ENCODE measurements at regions not wholly inside any gene's neighbourhood (a gene's known extent, or its start where the extent isn't known, plus 50 kb on each side); places are given as distances from the start of the nearest gene placed in this dataset.
"Not testable (repeated sequence)": the region's sequence is repeated elsewhere in the genome, so short reads cannot be mapped to it uniquely, and the experiment has no call there.

GRCh38 chr15:84153655-84154140, 81.9 kb upstream of the GOLGA6L4 start:
- FAIRE-seq: not testable (repeated sequence)

- not testable (repeated sequence) for FAIRE-seq
Observed at GRCh38 chr15:84154314-84154713, 81.3 kb upstream of the GOLGA6L4 start.

- FAIRE-seq: not testable (repeated sequence)
Observed at GRCh38 chr15:84154787-84155186, 80.8 kb upstream of the GOLGA6L4 start.

- not testable (repeated sequence) for FAIRE-seq
Observed at GRCh38 chr15:84155792-84156587, 79.6 kb upstream of the GOLGA6L4 start.

GRCh38 chr15:84156588-84156840, 79.1 kb upstream of the GOLGA6L4 start:
- not testable (repeated sequence) for FAIRE-seq

GRCh38 chr15:84157056-84157632, 78.4 kb upstream of the GOLGA6L4 start:
- FAIRE-seq: not testable (repeated sequence)

- not testable (repeated sequence) for FAIRE-seq
Observed at GRCh38 chr15:84157857-84158256, 77.7 kb upstream of the GOLGA6L4 start.

GRCh38 chr15:84159346-84160269, 76.0 kb upstream of the GOLGA6L4 start:
- FAIRE-seq: not testable (repeated sequence)

- not testable (repeated sequence) for FAIRE-seq
Observed at GRCh38 chr15:84164423-84165292, 70.9 kb upstream of the GOLGA6L4 start.

GRCh38 chr15:84170029-84170428, 65.5 kb upstream of the GOLGA6L4 start:
- not testable (repeated sequence) for FAIRE-seq

- not testable (repeated sequence) for FAIRE-seq
Observed at GRCh38 chr15:84173231-84173610, 62.4 kb upstream of the GOLGA6L4 start.
